ENCODE measurements at regions not wholly inside any gene's neighbourhood (a gene's known extent, or its start where the extent isn't known, plus 50 kb on each side); places are given as distances from the start of the nearest gene placed in this dataset.
"Not testable (repeated sequence)": the region's sequence is repeated elsewhere in the genome, so short reads cannot be mapped to it uniquely, and the experiment has no call there.

- DNase-seq: no peak
These were observed 70.0 kb upstream of the CD2AP start for GRCh38 chr6:47407300-47408281.

- DNase-seq: peak; percentile 65 to 77
These were observed 63.7 kb upstream of the CD2AP start for GRCh38 chr6:47413752-47414422.

GRCh38 chr6:47414423-47415167 lies 63.0 kb upstream of the CD2AP start:
- peak; percentile 18 to 81 for DNase-seq

GRCh38 chr6:47416396-47417345 lies 60.9 kb upstream of the CD2AP start:
- no peak for DNase-seq

DNA sequence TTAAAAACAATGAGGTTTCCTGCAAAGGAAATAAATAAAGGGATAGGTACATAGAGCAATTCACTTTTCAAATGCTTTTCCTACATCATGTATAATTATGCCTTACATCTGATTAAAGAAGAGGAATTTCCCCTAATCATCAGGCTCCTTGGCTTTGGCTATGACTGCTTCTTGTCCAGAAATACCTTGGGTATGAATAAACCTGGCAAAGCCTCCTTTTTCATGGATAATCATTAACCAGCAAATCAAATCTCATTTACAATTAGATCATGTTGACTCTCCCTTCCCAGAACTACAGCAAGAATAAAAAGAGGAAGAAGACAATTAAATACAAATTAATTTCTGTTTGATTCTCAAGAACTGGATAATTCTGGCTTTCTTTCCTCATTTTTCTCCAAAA lies 58.0 kb upstream of the CD2AP start:
- no peak for DNase-seq

DNA sequence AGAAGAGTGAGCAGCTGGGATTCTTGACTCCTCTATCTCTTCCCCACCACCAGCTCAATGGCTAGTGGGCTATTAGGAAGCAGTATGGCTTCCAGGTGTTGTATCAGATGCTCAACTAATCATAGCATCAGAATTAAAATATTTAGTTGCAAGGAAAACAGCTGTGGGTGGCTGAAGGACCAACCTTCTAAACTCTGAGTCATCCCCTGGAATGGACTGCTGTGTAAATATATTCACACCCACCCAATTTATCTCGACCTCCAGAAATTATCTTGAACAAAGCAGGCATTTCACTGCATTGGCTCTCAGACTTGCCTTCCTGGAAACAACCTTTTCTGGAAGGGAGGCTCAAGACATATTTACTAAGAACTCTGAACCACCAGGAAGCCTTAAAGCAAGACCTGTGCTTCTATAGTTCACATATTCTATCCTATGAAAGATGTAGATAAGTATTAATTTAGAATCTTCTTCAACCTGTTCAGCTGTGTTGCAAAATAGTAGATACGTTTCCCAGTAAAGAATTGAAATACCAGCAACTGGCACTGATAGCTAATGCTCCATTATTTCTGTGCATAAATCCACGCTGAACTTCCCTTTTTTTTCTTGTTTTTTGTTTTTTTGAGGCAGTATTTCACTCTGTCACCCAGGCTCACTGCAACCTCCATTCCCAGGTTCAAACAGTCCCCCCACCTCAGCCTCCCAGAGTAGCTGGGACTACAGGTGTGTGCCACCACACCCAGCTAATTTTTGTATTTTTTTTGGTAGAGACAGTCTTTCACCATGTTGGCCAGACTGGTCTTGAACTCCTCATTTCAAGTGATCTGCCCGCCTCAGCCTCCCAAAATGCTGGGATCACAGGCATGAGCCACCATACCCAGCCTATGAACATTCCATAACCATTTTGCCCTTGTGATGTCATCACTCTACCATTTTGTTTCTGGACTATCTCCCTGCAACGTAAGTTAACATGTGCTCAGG lies 56.9 kb upstream of the CD2AP start:
- no peak for DNase-seq

DNA sequence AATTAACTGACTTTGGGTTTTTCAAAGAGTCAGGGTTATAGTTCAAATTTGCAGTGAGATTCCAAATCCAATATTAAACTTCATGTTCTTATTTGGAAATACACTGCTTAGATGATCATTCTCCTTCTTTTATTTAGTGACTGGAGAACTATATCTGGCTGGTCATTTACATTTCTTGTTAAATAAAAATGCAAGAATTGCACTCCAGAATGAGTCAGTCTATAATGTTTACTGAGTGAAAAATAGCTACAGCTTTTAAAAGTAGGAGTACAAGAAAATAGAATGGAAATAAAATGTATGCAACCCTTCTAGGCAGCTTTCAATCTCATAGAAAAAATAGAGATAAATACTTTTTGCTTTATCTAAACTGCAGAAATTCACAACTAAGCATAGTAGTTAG lies 54.5 kb upstream of the CD2AP start:
- no peak for DNase-seq

- DNase-seq: no peak
These were observed 53.2 kb upstream of the CD2AP start for GRCh38 chr6:47424436-47424836.

DNA sequence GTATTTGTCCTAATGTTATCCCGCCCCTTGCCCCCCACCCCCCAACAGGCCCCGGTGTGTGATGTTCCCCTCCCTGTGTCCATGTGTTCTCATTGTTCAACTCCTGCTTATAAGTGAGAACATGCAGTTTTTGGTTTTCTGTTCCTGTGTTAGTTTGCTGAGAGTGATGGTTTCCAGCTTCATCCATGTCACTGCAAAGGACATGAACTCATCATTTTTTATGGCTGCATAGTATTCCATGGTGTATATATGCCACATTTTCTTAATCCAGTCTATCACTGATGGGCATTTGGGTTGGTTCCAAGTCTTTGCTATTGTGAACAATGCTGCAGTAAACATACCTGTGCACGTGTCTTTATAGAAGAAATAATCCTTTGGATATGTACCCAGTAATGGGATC lies 51.9 kb upstream of the CD2AP start:
- DNase-seq: not testable (repeated sequence)

DNA sequence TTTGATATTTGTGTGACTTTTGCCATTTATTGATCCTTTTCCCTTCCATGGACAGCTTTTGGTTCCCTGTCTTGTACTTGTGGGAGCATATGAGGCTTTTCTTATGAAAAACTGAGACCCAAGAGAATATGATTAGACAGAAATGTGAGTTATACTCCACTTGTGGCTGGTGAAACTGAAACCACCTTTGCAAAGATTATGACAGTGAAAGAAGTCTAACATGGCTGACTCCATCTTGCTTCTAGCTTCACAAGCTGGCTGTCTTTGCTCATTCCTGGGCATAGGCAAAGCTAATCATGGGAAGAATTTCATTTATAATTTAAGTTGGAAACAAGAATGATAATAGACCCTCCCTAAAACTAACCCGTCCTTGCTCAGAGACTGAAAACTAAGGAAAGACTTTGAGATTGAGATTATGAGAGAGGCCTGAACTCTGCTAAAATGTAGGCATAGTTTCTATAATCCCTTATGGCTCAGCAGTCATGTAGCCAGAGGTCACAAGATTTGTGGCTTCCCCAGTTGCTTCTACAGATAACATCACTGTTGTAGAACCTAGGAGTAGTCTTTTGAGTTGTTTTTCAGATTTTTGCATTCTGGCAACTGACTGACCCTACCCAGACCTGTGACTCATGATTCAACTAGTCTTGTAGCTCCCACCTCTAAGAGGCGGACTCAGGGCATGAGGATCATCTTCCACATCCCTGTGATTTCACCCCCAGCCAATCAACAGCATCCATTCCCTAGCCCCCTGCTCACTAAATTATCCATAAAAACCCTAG lies 50.9 kb upstream of the CD2AP start:
- DNase-seq: no peak

DNA sequence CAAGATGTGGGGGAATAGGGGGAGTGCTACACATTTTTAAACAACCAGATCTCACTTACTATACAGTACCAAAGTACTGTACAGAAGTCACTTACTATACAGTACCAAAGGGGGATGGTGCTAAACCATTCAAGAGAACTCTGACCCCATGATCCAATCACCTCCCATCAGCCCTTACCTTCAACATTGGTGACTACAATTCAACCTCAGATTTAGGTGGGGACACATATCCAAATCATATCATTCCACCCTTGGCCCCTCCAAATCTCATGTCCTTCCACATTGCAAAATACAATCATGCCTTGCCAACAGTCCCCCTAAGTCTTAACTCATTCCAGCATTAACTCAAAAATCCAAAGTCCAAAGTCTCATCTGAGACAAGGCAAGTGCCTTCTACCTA lies 49.9 kb upstream of the CD2AP start:
- no peak for DNase-seq

Measured in CD4-positive, alpha-beta T cell treated with Interferon alpha-2 for 1 hour (primary cell).